ENCODE measurements at regions not wholly inside any gene's neighbourhood (a gene's known extent, or its start where the extent isn't known, plus 50 kb on each side); places are given as distances from the start of the nearest gene placed in this dataset.

- FAIRE-seq (no peak), DNase-seq (no peak)
- Histone ChIP-seq H3K27me3 (ENCODE audit: control insufficient read depth in 3 of 3, insufficient read depth in 3 of 3, low read length in 3 of 3) (no peaks in the 10 kb centered on the region), H3K4me1 (ENCODE audit: control insufficient read depth in 3 of 3, insufficient read depth in 2 of 3, low read depth in 1 of 3, low read length in 2 of 3) (no peaks in the 10 kb centered on the region), H3K4me3 (ENCODE audit: low read depth in 1 of 3, low read length in 3 of 3) (no peak overlapping the region), H3K9me3 (ENCODE audit: control insufficient read depth in 2 of 2, insufficient read depth in 1 of 2, low read depth in 1 of 2, low read length in 1 of 2) (no peaks in the 10 kb centered on the region), H3K36me3 (ENCODE audit: control insufficient read depth in 3 of 3, insufficient read depth in 2 of 3, low read depth in 1 of 3, low read length in 3 of 3) (no peaks in the 10 kb centered on the region), H3K27ac (ENCODE audit: low read depth in 1 of 3, low read length in 2 of 3) (no peak overlapping the region)
- 69 to 78% (median 72%) methylated on average over 10 of the region's 10 CpGs for WGBS, 3 donors
These were observed 336.0 kb upstream of the EEF2KMT start for GRCh38 chr16:5433587-5433986.

- Histone ChIP-seq H3K36me3 (ENCODE audit: control insufficient read depth in 3 of 3, insufficient read depth in 2 of 3, low read depth in 1 of 3, low read length in 3 of 3) (no peaks in the 10 kb centered on the region), H3K4me1 (ENCODE audit: control insufficient read depth in 3 of 3, insufficient read depth in 2 of 3, low read depth in 1 of 3, low read length in 2 of 3) (no peaks in the 10 kb centered on the region), H3K9me3 (ENCODE audit: control insufficient read depth in 2 of 2, insufficient read depth in 1 of 2, low read depth in 1 of 2, low read length in 1 of 2) (no peaks in the 10 kb centered on the region), H3K4me3 (ENCODE audit: low read depth in 1 of 3, low read length in 3 of 3) (no peak overlapping the region), H3K27ac (ENCODE audit: low read depth in 1 of 3, low read length in 2 of 3) (no peak overlapping the region), H3K27me3 (ENCODE audit: control insufficient read depth in 3 of 3, insufficient read depth in 3 of 3, low read length in 3 of 3) (no peaks in the 10 kb centered on the region)
- FAIRE-seq (no peak), DNase-seq (no peak)
- WGBS, 3 donors = 48 to 80% (median 69%) methylated on average over 15 of the region's 15 CpGs
These were observed 334.6 kb upstream of the EEF2KMT start for GRCh38 chr16:5432166-5432565.

GRCh38 chr16:5430598-5430997, 333.0 kb upstream of the EEF2KMT start:
- DNase-seq (no peak), FAIRE-seq (no peak)
- Histone ChIP-seq H3K4me1 (ENCODE audit: control insufficient read depth in 3 of 3, insufficient read depth in 2 of 3, low read depth in 1 of 3, low read length in 2 of 3) (no peaks in the 10 kb centered on the region), H3K27ac (ENCODE audit: low read depth in 1 of 3, low read length in 2 of 3) (no peak overlapping the region), H3K4me3 (ENCODE audit: low read depth in 1 of 3, low read length in 3 of 3) (no peak overlapping the region), H3K36me3 (ENCODE audit: control insufficient read depth in 3 of 3, insufficient read depth in 2 of 3, low read depth in 1 of 3, low read length in 3 of 3) (no peaks in the 10 kb centered on the region), H3K9me3 (ENCODE audit: control insufficient read depth in 2 of 2, insufficient read depth in 1 of 2, low read depth in 1 of 2, low read length in 1 of 2) (no peaks in the 10 kb centered on the region), H3K27me3 (ENCODE audit: control insufficient read depth in 3 of 3, insufficient read depth in 3 of 3, low read length in 3 of 3) (no peaks in the 10 kb centered on the region)
- 54 to 81% (median 60%) methylated on average over 3 of the region's 3 CpGs for WGBS, 3 donors

DNA sequence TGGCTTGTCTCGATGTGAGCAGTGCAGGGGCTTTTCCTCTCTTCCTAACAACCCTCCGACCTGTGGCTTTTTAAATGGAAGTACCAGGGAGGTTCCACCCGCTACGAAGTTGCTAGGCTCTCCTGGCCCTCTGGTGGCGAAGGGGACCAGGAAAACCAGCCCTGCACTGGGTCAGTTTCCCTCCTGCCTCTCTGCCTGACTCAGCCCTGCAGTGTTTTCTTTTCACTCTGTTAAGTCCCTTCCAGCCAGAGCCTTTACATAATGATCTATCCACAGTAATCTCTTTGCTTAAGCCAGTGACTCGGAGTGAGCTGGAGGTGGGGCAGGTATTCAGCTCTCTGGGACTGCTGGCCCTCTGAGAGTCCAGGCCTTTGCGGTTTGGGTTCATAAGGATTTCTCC, 331.3 kb upstream of the EEF2KMT start:
- Histone ChIP-seq H3K4me3 (ENCODE audit: low read depth in 1 of 3, low read length in 3 of 3) (no peak overlapping the region), H3K4me1 (ENCODE audit: control insufficient read depth in 3 of 3, insufficient read depth in 2 of 3, low read depth in 1 of 3, low read length in 2 of 3) (no peaks in the 10 kb centered on the region), H3K27me3 (ENCODE audit: control insufficient read depth in 3 of 3, insufficient read depth in 3 of 3, low read length in 3 of 3) (no peaks in the 10 kb centered on the region), H3K27ac (ENCODE audit: low read depth in 1 of 3, low read length in 2 of 3) (no peak overlapping the region), H3K36me3 (ENCODE audit: control insufficient read depth in 3 of 3, insufficient read depth in 2 of 3, low read depth in 1 of 3, low read length in 3 of 3) (no peaks in the 10 kb centered on the region), H3K9me3 (ENCODE audit: control insufficient read depth in 2 of 2, insufficient read depth in 1 of 2, low read depth in 1 of 2, low read length in 1 of 2) (no peaks in the 10 kb centered on the region)
- FAIRE-seq = no peak
- DNase-seq = no peak
- WGBS, 3 donors = 21 to 30% (median 24%) methylated on average over 7 of the region's 7 CpGs

GRCh38 chr16:5427571-5427970, 330.0 kb upstream of the EEF2KMT start:
- H3K4me1 ChIP-seq (ENCODE audit: control insufficient read depth in 3 of 3, insufficient read depth in 2 of 3, low read depth in 1 of 3, low read length in 2 of 3) = no peaks in the 10 kb centered on the region
- no peak overlapping the region for H3K27ac ChIP-seq (ENCODE audit: low read depth in 1 of 3, low read length in 2 of 3)
- no peaks in the 10 kb centered on the region for H3K27me3 ChIP-seq (ENCODE audit: control insufficient read depth in 3 of 3, insufficient read depth in 3 of 3, low read length in 3 of 3)
- no peaks in the 10 kb centered on the region for H3K36me3 ChIP-seq (ENCODE audit: control insufficient read depth in 3 of 3, insufficient read depth in 2 of 3, low read depth in 1 of 3, low read length in 3 of 3)
- FAIRE-seq (no peak), DNase-seq (no peak)
- WGBS, 3 donors = 53 to 72% (median 55%) methylated on average over 7 of the region's 7 CpGs
- no peak overlapping the region for H3K4me3 ChIP-seq (ENCODE audit: low read depth in 1 of 3, low read length in 3 of 3)
- H3K9me3 ChIP-seq (ENCODE audit: control insufficient read depth in 2 of 2, insufficient read depth in 1 of 2, low read depth in 1 of 2, low read length in 1 of 2) = no peaks in the 10 kb centered on the region

GRCh38 chr16:5422643-5423496, 325.3 kb upstream of the EEF2KMT start:
- Histone ChIP-seq H3K9me3 (ENCODE audit: control insufficient read depth in 2 of 2, insufficient read depth in 1 of 2, low read depth in 1 of 2, low read length in 1 of 2) (no peaks in the 10 kb centered on the region), H3K4me3 (ENCODE audit: low read depth in 1 of 3, low read length in 3 of 3) (no peak overlapping the region), H3K27ac (ENCODE audit: low read depth in 1 of 3, low read length in 2 of 3) (no peak overlapping the region), H3K4me1 (ENCODE audit: control insufficient read depth in 3 of 3, insufficient read depth in 2 of 3, low read depth in 1 of 3, low read length in 2 of 3) (no peaks in the 10 kb centered on the region), H3K27me3 (ENCODE audit: control insufficient read depth in 3 of 3, insufficient read depth in 3 of 3, low read length in 3 of 3) (no peaks in the 10 kb centered on the region), H3K36me3 (ENCODE audit: control insufficient read depth in 3 of 3, insufficient read depth in 2 of 3, low read depth in 1 of 3, low read length in 3 of 3) (no peaks in the 10 kb centered on the region)
- WGBS, 3 donors = 71 to 81% (median 73%) methylated on average over 4 of the region's 4 CpGs
- FAIRE-seq (no peak), DNase-seq (no peak)

DNA sequence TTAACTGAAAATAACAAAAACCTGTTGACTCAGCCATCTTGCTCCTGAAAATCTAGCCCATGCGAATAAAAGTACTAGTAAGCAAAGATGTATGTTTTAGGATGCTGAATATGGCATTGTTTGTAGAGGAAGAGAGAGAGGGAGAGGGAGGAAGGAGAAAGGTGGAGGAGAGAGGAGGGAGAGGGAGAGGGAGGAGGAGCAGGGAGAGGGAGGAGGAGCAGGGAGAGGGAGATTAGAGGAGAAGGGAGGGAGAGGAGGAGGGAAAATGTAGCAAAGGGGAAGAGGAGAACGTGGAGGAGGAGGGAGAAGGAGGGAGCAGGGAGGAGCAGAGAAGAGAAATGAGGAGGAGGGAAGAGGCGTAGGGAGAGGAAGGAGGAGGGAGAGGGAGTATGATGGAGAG, 324.5 kb upstream of the EEF2KMT start:
- FAIRE-seq = no peak
- Histone ChIP-seq H3K9me3 (ENCODE audit: control insufficient read depth in 2 of 2, insufficient read depth in 1 of 2, low read depth in 1 of 2, low read length in 1 of 2) (no peaks in the 10 kb centered on the region), H3K36me3 (ENCODE audit: control insufficient read depth in 3 of 3, insufficient read depth in 2 of 3, low read depth in 1 of 3, low read length in 3 of 3) (no peaks in the 10 kb centered on the region), H3K4me1 (ENCODE audit: control insufficient read depth in 3 of 3, insufficient read depth in 2 of 3, low read depth in 1 of 3, low read length in 2 of 3) (no peaks in the 10 kb centered on the region), H3K4me3 (ENCODE audit: low read depth in 1 of 3, low read length in 3 of 3) (no peak overlapping the region), H3K27ac (ENCODE audit: low read depth in 1 of 3, low read length in 2 of 3) (no peak overlapping the region), H3K27me3 (ENCODE audit: control insufficient read depth in 3 of 3, insufficient read depth in 3 of 3, low read length in 3 of 3) (no peaks in the 10 kb centered on the region)
- WGBS, 3 donors = 43 to 47% (median 45%) methylated on average over 3 of the region's 3 CpGs
- DNase-seq = no peak

- Histone ChIP-seq H3K9me3 (ENCODE audit: control insufficient read depth in 2 of 2, insufficient read depth in 1 of 2, low read depth in 1 of 2, low read length in 1 of 2) (no peaks in the 10 kb centered on the region), H3K4me1 (ENCODE audit: control insufficient read depth in 3 of 3, insufficient read depth in 2 of 3, low read depth in 1 of 3, low read length in 2 of 3) (no peaks in the 10 kb centered on the region), H3K36me3 (ENCODE audit: control insufficient read depth in 3 of 3, insufficient read depth in 2 of 3, low read depth in 1 of 3, low read length in 3 of 3) (no peaks in the 10 kb centered on the region), H3K27ac (ENCODE audit: low read depth in 1 of 3, low read length in 2 of 3) (no peak overlapping the region), H3K27me3 (ENCODE audit: control insufficient read depth in 3 of 3, insufficient read depth in 3 of 3, low read length in 3 of 3) (no peaks in the 10 kb centered on the region), H3K4me3 (ENCODE audit: low read depth in 1 of 3, low read length in 3 of 3) (no peak overlapping the region)
- FAIRE-seq (no peak), DNase-seq (no peak)
- 52 to 59% (median 58%) methylated on average over 5 of the region's 5 CpGs for WGBS, 3 donors
These were observed 318.4 kb upstream of the EEF2KMT start for GRCh38 chr16:5416013-5416412.

GRCh38 chr16:5415123-5415522, 317.5 kb upstream of the EEF2KMT start:
- Histone ChIP-seq H3K9me3 (ENCODE audit: control insufficient read depth in 2 of 2, insufficient read depth in 1 of 2, low read depth in 1 of 2, low read length in 1 of 2) (no peaks in the 10 kb centered on the region), H3K4me1 (ENCODE audit: control insufficient read depth in 3 of 3, insufficient read depth in 2 of 3, low read depth in 1 of 3, low read length in 2 of 3) (no peaks in the 10 kb centered on the region), H3K36me3 (ENCODE audit: control insufficient read depth in 3 of 3, insufficient read depth in 2 of 3, low read depth in 1 of 3, low read length in 3 of 3) (no peaks in the 10 kb centered on the region), H3K27ac (ENCODE audit: low read depth in 1 of 3, low read length in 2 of 3) (no peak overlapping the region), H3K27me3 (ENCODE audit: control insufficient read depth in 3 of 3, insufficient read depth in 3 of 3, low read length in 3 of 3) (no peaks in the 10 kb centered on the region), H3K4me3 (ENCODE audit: low read depth in 1 of 3, low read length in 3 of 3) (no peak overlapping the region)
- FAIRE-seq = no peak
- WGBS, 3 donors = 32% methylated on average over 7 of the region's 7 CpGs
- DNase-seq = no peak

Measured in small intestine (tissue), 7 donors.